ENCODE measurements at regions not wholly inside any gene's neighbourhood (a gene's known extent, or its start where the extent isn't known, plus 50 kb on each side); places are given as distances from the start of the nearest gene placed in this dataset.

- H3K27me3 Mint-ChIP-seq (ENCODE audit: unreplicated experiment) = no peaks in the 10 kb centered on the region
- H3K9me3 Mint-ChIP-seq (ENCODE audit: unreplicated experiment) = no peaks in the 10 kb centered on the region
- TF ChIP-seq CTCF (IDR thresholded peaks at IDR 0.05; ENCODE audit: unreplicated experiment) = no peak
- H3K4me1 Mint-ChIP-seq (ENCODE audit: unreplicated experiment) = peaks cover 10% of the 10 kb centered on the region
- H3K4me3 Mint-ChIP-seq (ENCODE audit: unreplicated experiment) = no peak overlapping the region
- DNase-seq (ENCODE audit: low spot score) = no peak
- H3K36me3 Mint-ChIP-seq (ENCODE audit: low read depth, unreplicated experiment) = no peaks in the 10 kb centered on the region
- H3K27ac Mint-ChIP-seq (ENCODE audit: unreplicated experiment) = no peak overlapping the region
Observed at GRCh38 chr12:87815771-87816585, 213.2 kb downstream of the C12orf50 start.

DNA sequence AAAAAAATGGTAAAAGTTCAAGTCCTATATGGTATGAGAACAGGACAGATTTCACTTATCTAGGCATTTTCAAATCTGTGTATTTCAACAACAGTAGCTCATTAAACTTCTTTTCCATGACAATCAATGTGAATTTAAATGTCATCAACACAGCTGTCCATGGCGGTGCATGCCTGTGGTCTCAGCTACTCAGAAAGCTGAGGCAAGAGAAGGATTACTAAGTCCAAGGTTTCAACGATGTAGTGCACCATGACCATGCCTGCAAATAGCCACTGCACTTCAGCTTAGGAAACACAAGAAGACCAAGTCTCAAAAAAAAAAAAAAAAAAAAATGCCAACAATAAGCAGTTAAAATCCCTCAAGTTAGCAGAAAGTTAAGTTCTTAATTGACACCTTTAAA is 214.6 kb downstream of the C12orf50 start:
- peaks cover under 1% of the 10 kb centered on the region for H3K4me1 Mint-ChIP-seq (ENCODE audit: unreplicated experiment)
- no peak for TF ChIP-seq CTCF (IDR thresholded peaks at IDR 0.05; ENCODE audit: unreplicated experiment)
- no peak overlapping the region for H3K27ac Mint-ChIP-seq (ENCODE audit: unreplicated experiment)

DNA sequence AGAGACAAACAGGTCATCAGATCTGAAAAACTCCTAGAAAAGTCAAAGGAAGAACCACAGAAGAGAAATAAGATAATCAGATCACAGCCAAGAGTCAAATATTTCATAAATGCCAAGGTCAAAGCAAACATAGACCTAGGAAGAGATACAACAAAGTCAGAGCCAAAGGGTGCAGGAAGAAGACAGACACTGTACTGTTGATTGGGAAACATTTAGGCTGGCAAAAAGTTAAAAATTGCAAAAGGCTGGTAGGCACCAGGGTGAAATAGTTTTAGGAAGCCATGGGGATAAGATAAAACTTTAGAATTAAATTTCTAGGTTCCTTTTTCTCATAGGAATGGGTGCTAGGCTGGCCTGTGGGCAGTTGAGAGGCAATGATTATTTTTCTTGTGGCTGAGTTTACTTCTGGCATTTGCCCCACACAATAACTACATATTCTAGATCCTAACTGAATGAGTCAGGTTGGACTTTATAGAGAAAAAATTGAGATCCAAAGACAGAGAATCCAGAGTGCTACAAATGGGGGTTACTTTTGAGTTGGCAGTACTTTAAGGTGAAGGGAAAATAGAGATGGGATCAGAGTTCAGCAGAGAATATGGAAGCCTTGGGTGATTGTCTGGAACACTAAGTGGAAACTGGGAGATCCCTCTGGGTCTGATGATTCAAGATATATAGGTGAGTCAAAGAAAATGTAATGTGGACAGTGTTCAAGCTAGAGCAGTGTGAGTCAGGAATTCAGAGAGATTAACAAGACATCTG is 215.5 kb downstream of the C12orf50 start:
- Mint-ChIP-seq H3K36me3 (ENCODE audit: low read depth, unreplicated experiment) (no peaks in the 10 kb centered on the region), H3K4me3 (ENCODE audit: unreplicated experiment) (no peak overlapping the region), H3K27ac (ENCODE audit: unreplicated experiment) (no peak overlapping the region), H3K27me3 (ENCODE audit: unreplicated experiment) (no peaks in the 10 kb centered on the region), H3K4me1 (ENCODE audit: unreplicated experiment) (no peaks in the 10 kb centered on the region), H3K9me3 (ENCODE audit: unreplicated experiment) (no peaks in the 10 kb centered on the region)
- no peak for TF ChIP-seq CTCF (IDR thresholded peaks at IDR 0.05; ENCODE audit: unreplicated experiment)
- no peak for DNase-seq (ENCODE audit: low spot score)

More for the DNA sequence above, 214.6 kb downstream of the C12orf50 start:
- Mint-ChIP-seq H3K4me3 (ENCODE audit: unreplicated experiment) (no peak overlapping the region), H3K36me3 (ENCODE audit: low read depth, unreplicated experiment) (no peaks in the 10 kb centered on the region), H3K9me3 (ENCODE audit: unreplicated experiment) (no peaks in the 10 kb centered on the region), H3K27me3 (ENCODE audit: unreplicated experiment) (no peaks in the 10 kb centered on the region)
- DNase-seq (ENCODE audit: low spot score) = no peak

DNA sequence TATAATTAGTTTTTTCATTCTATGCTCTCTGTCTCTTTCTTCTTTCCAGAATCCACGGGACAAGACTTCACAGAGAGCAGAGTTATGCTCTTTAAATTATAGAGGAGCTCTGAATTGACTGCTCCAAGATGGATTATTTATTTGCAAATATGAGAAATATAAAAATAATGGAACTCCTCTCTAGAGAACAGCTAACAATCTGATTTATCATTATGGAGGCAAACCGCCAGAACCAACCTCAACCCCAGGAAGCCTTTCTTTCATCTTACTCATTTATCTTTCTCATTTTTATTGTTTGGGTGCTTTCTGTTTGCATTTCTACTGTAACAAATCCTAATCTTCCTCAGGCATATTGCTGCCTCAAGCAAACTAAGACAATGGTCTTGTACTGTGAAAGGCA is 216.5 kb downstream of the C12orf50 start:
- H3K36me3 Mint-ChIP-seq (ENCODE audit: low read depth, unreplicated experiment) = no peaks in the 10 kb centered on the region
- no peaks in the 10 kb centered on the region for H3K4me1 Mint-ChIP-seq (ENCODE audit: unreplicated experiment)
- H3K4me3 Mint-ChIP-seq (ENCODE audit: unreplicated experiment) = no peak overlapping the region
- H3K9me3 Mint-ChIP-seq (ENCODE audit: unreplicated experiment) = no peaks in the 10 kb centered on the region
- no peak for TF ChIP-seq CTCF (IDR thresholded peaks at IDR 0.05; ENCODE audit: unreplicated experiment)
- no peak for DNase-seq (ENCODE audit: low spot score)
- H3K27ac Mint-ChIP-seq (ENCODE audit: unreplicated experiment) = no peak overlapping the region
- H3K27me3 Mint-ChIP-seq (ENCODE audit: unreplicated experiment) = no peaks in the 10 kb centered on the region

- TF ChIP-seq CTCF (IDR thresholded peaks at IDR 0.05; ENCODE audit: unreplicated experiment) = no peak
- no peak overlapping the region for H3K27ac Mint-ChIP-seq (ENCODE audit: unreplicated experiment)
- DNase-seq (ENCODE audit: low spot score) = no peak
- H3K27me3 Mint-ChIP-seq (ENCODE audit: unreplicated experiment) = no peaks in the 10 kb centered on the region
- H3K4me1 Mint-ChIP-seq (ENCODE audit: unreplicated experiment) = no peaks in the 10 kb centered on the region
- no peak overlapping the region for H3K4me3 Mint-ChIP-seq (ENCODE audit: unreplicated experiment)
- H3K36me3 Mint-ChIP-seq (ENCODE audit: low read depth, unreplicated experiment) = no peaks in the 10 kb centered on the region
- H3K9me3 Mint-ChIP-seq (ENCODE audit: unreplicated experiment) = no peaks in the 10 kb centered on the region
Observed at GRCh38 chr12:87812030-87812429, 217.2 kb downstream of the C12orf50 start.
